IPS DF 19.7 (cell line): ENCODE measurements at regions not wholly inside any gene's neighbourhood (a gene's known extent, or its start where the extent isn't known, plus 50 kb on each side); places are given as distances from the start of the nearest gene placed in this dataset.
"Not testable (repeated sequence)": the region's sequence is repeated elsewhere in the genome, so short reads cannot be mapped to it uniquely, and the experiment has no call there.

Experiments
- DNase-seq: peaks from one replicate; pipeline ENCODE4 v3.0.0-alpha.2; 2013; ENCODE audit warnings: low read depth, low spot score

DNA sequence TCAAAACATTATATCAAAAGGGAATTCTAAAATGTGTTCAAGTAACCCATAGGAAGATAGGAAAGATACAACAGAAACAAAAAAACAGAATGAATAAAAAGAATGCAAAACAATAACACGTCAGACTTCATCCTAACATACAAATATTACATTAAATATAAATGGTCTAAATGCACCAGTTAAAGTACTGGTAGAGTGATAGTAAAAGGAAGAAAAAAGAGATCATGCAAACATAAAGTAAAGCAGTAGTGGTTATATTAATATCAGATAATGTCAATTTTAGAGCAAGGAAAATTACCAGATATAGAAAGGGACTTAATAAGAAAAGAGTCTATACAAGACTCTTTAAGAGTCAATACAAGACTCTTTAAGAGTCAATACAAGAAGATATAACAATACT is 755.7 kb downstream of the MCTP2 start:
- DNase-seq: no peak

DNA sequence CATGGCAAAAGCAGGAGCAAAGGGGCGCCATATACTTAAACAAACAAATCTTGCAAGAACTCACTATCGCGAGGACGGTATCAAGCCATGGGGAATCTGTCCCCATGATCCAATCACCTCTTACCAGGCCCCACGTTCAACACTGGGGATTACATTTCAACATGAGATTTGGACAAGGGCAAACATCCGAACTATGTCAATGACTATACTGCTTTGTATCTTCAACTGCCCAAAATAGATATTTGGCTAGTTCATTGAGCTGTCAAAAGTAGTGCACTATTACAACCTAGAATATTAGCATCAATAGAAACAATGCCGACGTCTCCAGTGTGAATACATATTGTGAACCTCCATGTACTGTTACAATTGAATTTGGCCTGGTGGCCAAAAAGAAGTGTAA is 760.4 kb downstream of the MCTP2 start:
- DNase-seq: no peak

GRCh38 chr15:95009635-95010034 is 778.3 kb downstream of the MCTP2 start:
- no peak for DNase-seq

DNA sequence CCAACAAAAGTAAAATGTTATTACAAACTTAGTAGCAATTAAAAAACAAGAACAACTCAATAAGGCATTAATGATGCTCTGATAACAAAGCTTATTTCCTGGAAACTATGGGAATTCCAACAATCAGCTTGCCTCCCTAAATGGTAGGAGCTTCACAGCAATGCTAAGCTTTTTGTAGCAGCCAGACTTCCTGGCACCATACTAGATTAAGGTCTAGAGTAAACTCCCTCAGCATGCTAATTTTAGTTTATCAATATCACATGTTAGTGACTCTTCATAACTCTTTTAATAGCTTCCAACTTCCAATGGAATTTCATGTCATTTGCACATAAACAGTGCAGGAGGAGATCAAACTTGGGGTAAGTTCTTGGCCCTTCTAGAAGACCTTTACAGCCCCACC is 782.0 kb downstream of the MCTP2 start:
- no peak for DNase-seq

DNA sequence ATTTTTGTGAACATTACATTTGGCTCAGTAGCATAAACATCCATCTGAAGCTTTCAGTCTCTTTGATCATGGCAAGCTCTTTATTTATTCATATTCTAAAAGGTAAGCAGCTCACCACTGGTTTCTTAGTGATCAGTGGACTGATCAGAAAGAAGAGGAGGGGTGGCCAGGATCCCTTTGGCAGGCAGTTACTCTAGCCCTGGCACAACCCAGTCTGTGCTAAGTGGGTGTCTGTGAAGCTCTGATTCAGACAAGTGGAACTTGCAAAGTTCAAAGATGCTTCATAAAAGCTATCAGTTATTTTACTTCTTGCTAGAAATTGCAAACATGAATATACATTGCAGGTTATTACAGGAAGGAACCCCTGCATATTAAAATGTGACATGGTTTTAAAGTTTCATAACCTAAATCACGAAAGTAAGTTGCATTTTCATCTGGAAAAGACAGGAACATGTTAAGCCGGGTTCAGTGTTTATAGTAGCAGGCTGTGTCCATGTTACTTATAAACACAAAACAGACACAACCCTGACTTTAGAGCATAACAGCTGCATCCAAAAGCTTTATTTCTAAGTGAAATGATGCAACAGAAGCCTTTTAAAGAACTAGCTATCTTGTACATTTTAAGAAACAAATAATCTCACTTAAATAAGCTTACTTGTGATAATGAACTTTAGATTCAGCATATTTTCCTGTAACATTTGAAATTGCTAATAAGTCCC is 785.3 kb downstream of the MCTP2 start:
- DNase-seq: no peak

- DNase-seq: no peak
Observed at GRCh38 chr15:95017666-95018328, 786.4 kb downstream of the MCTP2 start.

DNA sequence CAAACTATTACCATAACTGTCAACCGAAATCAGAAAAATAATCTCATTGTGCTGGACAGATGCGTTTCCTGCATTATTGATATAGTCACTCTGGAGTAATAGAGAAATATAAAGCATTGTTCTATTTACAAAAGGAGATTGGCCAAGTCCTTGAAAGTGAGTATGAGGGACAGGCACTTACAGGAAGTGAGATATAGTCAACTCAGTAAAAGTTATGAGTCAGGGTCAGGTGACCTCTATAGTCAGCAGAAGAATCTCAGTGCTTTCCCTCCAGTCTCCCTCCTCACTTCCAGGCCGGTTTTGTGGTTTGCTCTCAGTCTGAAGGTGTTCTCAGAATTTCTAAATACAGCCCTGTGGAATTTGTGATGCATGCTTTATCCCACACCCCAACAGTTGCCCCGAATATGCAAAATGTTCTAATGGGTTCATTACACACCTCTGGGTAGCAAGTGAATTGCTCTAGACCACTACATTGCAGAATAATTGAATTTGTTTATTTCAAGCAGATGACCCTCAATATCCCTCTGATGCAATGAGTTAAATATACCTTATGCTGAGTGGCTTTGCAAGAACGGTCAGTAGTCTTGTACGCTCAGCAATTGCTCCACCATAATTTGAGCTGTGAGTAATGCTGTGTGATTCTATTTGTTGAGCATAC is 787.7 kb downstream of the MCTP2 start:
- DNase-seq: no peak

DNA sequence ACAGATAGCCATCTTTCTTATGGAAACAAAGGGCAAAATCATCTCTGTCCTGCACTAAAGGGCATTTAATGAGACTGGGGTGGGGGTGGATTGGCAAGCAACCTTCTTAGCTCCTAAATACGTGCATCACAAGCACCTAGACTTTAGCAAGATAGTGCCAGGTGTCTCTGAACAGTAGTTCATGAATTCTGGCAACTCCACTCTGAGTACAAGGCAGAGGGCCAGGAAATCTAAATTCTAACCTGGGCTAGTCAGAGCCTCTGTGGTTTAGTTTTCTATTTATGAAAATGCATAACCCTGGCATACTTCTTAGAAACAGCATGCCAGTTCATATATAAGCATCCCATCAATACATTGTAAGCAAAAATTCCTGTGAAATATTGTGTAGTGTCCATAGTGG is 788.5 kb downstream of the MCTP2 start:
- DNase-seq: no peak

DNA sequence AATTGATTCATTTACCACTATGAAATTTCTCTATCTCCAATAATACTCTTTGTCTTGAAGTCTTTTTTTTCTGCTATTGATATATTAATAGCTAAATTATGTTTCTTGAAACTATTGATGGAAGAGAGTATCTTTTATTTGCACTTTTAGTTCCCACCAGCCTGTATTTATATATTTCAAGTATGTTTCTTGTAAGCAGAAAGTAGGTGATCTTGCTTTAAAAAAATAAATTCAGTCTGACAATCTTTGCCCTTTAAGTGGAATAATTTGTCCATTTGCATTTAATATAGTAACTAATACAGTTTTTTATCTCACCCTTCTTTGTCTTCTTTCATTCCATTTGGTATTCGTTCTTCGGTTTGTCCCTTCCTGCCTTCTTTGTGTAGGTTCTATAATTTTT is 790.5 kb downstream of the MCTP2 start:
- no peak for DNase-seq

- DNase-seq: no peak
Observed at GRCh38 chr15:95024351-95024750, 793.0 kb downstream of the MCTP2 start.

DNA sequence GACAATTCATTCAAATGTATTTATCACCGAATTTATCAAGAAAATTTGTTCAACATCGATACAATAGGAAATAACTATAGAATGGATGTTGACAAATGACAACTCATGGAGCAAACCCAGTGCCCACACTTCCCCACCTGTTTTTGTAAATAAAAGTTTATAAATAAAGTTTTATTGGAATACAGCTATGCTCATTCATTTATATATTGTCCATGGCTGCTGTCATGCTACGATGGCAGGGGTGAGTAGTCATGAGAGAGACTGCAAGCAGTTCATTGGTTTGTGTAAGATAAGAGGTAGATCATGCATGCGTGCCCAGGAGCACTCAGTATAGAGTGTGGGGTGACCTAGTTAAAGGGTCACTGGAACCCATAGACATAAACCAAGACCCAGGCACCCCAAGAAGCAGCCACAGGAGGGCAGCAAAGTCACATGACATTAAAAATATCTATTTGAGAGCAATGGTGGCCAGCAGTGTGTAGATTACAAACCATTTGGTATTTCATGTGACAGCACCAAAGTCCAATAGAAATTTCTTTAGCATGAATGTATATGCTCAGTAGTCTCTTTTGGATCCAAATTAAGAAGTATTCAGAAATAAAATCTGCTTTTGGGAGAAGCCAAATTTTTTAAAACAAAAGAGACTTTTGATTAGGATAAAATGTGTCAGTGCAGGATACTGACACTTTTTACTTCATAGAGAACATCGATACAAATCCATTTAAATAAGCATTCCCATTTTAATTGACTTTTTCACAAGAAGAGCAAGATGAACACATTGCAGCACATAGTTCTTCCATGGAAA is 794.8 kb downstream of the MCTP2 start:
- DNase-seq: no peak

DNA sequence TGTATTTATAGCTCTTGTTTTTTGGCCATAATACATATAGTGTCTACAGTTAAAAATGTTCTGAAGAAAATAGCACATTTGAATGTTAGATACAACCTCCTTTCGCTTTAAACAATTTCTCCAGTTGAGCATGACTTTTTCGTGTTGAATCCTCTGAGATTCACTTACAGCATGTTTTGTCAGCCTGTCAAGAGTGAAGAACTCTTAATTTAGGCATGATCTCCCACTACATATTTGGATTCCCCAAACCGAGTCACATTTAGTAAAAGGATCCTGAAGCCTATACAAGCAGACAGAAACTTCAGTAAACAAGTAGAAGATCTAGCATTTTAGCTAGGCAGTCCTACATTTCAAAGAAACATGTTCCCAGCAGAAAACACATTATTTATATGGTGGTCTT is 796.6 kb downstream of the MCTP2 start:
- no peak for DNase-seq

DNA sequence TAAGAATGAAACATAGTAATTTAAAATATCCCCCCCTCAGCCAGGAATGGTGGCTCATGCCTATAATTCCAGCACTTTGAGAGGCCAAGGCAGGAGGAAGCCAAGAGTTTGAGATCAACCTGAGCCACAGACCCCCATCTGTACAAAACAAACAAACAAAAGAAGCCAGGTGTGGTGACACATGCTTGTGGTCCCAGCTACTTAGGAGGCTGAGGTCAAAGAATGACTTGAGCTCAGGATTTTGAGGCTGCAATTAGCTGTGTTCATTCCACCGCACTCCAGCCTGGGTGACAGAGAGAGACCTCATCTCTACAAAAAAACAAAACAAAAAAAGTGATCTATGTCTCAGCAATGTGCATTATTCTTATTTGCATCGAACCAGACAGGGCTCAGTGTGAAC is 800.8 kb downstream of the MCTP2 start:
- DNase-seq: no peak

DNA sequence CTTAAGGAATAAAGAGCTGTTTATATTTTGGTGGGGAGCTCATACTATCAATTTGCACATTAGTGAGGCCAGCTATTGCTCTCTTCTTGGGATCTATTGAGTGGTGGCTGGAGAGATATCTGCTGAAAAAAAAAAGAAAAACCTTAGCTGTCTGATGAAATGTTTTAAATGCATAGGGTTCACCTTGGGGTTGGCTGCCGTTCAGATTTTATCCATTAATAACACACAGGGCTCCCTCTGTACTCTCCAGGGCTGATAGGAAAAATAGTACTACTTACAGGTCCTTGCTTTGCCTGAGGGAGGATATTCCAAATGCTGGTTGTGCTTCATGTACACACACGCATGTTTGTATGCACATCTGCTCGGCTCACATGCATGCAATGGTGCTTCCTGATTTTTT is 803.7 kb downstream of the MCTP2 start:
- DNase-seq: no peak

GRCh38 chr15:95041297-95041696 is 809.9 kb downstream of the MCTP2 start:
- DNase-seq: no peak

DNA sequence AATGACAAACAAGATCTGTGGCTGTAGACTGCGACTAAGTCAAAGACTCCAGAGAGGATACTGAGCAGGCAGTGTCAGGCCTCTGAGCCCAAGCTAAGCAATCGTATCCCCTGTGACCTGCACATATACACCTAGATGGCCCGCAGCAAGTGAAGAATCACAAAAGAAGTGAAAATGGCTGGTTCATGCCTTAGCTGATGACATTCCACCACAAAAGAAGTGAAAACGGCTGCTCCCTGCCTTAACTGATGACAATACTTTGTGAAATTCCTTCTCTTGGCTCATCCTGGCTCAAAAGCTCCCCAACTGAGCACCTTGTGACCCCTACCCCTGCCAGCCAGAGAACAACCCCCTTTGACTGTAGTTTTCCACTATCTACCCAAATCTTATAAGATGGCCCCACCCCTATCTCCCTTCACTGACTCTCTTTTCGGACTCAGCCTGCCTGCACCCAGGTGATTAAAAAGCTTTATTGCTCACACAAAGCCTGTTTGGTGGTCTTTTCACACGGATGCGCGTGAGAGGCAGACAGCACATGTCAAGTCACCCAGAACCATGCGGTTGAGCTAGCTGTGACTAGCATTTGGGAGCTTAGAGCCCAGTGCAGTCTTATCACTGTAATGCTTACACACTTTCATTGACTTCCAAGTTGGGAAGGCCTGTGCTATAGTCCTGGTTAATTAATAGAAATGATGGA is 812.0 kb downstream of the MCTP2 start:
- not testable (repeated sequence) for DNase-seq

DNA sequence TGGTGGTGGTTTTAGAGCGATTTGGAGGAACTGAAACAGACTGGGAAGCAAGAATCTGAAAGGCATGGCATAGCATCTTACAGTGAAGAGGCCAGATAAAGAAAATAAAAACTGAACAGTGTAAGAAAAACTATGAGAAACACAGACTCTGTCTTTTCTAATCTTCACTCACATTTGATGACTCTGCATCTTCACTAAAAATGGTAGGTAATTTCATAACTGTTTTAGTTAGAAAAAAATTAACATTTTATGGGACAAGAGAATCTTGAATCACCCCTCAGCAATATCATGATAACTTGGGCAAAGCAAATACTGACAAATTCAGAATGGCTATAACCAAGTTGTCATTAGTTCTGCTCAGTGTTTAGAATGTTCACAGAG is 812.6 kb downstream of the MCTP2 start:
- no peak for DNase-seq

DNA sequence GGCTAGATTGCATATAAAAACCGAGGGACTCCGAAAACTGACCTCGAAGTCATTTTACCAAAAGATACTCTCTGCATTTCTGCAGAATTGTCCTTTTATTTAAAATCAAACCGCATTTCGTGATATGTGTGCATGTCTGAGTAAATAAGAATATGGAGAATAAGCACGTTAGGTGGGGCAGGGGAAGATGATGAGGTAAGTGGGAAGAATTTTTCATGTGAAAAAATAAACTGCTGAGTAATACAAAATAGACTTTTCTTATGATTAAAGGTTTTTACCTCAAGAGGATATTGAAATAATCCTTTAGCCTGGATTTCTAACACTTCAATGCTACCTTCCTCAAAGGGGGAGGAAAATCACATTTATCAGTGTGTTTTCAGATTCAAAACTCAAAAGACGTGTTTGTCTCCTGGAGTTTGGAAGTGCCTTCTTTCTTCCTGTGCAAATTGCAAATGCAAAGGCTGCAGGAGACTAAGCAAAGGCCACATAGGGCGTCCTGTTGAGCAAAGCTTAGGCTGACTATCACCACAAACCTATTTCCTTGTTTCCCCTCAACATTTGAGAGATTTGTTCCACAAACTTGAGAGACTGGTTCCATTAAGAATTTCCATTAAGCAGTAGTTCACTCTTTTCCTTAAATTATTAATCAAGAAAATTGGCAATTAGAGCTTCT is 813.5 kb downstream of the MCTP2 start:
- DNase-seq: no peak

DNA sequence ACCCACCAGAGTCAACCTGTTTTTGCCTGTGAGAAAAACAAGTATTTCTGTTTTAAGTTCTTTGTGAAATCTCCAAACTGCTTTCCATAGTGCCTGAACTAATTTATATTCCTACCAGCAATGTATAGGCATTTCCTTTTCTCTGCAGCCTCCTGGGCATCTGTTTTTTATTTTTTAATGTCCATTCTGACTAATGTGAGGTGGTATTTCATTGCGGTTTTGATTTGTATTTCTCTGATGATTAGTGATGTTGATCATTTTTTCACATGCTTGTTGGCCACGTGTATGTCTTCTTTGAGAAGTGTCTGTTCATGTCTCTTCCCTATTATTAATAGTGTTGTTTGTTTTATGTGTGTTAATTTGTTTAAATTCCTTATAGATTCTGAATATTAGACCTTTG is 820.5 kb downstream of the MCTP2 start:
- DNase-seq: no peak

- DNase-seq: no peak
Observed at GRCh38 chr15:95059346-95059905, 828.1 kb downstream of the MCTP2 start.
